HK-2 (cell line): ENCODE measurements at regions not wholly inside any gene's neighbourhood (a gene's known extent, or its start where the extent isn't known, plus 50 kb on each side); places are given as distances from the start of the nearest gene placed in this dataset.

Experiments
- DNase-seq: peaks from one replicate; pipeline ENCODE4 v3.0.0-alpha.2; 2018; ENCODE audit not compliant: unreplicated experiment

- no peak for DNase-seq
Observed at GRCh38 chr12:65517656-65518210, 239.2 kb downstream of the MSRB3 start.

- no peak for DNase-seq
Observed at GRCh38 chr12:65518771-65519170, 240.3 kb downstream of the MSRB3 start.

DNA sequence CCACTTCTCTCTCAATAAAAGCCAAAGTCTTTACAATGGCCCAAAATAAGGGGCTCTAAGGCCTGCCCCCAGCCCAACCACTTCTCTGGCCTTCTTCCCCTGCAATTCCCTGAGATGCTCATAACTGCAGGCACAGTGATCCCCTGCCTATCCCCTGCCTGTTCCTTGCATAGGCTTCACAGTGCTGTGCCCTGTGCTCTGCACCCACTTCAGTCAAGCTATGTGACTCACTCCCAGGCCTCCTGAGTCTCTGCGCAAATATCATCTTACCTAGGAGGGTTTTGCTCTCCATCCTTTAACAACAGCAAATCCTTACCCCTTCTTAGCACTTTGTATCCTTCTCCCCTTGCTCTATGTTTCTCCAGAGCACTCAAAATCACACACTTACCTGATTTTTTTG, 242.2 kb downstream of the MSRB3 start:
- DNase-seq: no peak

DNA sequence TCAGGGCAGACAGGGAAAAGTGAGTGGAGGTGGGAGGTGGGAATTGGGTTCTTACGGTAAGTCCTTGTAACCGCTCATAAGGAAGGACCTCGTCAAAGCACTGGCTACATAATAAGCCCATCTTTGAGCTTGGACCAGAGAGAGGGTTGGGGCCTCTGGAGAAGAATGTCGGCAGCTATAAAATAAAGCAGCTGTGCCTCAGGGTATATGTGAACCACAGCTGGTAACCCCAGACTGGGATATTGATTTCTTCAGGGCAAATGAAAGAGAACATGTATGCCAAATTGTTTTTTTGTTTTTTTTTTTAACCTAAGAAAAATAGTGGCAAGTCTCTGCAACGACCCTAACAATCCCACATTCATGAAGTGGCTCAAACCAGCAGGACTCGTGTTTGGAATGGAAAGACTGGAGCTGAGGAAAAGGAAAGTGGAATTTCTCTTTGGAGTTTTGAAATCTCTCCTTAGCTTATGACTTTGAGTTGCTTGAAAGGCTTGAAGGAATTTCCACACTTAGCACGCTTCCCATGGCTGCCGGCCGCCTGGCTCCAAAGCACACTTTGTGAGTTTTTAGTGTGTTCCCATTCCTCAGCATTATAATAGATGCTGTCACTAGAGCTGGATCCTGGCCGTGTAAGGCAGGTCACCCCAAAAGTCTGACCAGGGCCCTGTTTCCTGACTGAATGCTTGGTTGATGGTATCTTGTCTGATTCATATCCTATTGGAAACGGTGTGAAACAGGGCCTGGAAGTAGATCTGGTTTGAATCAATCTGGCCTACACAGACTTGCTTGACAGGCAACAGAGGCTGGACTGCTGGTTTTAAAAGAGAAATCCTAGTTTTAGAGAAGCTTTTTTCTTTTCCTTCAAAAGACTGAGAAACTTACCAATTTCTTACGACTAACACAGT, 244.7 kb downstream of the MSRB3 start:
- no peak for DNase-seq

DNA sequence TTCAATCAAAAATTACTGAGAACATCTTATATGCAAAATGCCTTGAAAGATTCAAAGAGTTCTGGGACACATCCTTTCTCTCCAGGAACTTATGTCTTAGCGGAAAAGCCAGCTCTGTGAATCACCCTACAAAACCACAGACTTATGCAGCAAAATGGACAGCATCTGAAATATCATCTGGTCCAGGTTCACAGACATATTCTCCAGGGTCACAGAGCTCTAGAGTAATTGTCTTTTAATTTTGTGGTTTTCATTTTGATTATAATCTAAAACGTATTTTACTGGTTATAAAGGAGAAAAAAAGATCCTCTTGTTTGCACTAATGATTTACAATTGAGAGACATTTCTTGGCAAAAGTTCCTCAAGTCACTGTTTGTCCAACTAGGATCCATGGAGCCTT, 246.2 kb downstream of the MSRB3 start:
- DNase-seq: no peak

- no peak for DNase-seq
Observed at GRCh38 chr12:65525491-65526141, 247.1 kb downstream of the MSRB3 start.

GRCh38 chr12:65526311-65526710, 247.8 kb downstream of the MSRB3 start:
- DNase-seq: no peak

DNA sequence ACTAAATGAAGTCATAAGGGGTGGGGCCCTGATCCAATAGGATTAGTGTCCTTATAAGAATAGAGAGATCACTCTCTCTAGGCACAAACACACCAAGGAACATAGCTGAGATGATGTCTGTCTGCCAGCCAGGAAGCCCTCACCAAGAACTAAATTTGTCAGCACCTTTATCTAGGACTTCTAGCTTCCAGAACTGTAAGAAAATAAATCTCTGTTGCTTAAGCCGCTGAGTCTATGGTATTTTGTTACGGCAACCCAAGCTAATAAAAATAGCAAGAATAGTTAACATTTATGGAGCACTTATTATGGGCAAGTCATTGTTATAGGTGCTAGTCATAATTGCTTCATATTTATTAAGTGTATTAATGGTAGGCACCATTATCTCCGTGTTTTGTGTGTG, 249.6 kb downstream of the MSRB3 start:
- DNase-seq: no peak

DNA sequence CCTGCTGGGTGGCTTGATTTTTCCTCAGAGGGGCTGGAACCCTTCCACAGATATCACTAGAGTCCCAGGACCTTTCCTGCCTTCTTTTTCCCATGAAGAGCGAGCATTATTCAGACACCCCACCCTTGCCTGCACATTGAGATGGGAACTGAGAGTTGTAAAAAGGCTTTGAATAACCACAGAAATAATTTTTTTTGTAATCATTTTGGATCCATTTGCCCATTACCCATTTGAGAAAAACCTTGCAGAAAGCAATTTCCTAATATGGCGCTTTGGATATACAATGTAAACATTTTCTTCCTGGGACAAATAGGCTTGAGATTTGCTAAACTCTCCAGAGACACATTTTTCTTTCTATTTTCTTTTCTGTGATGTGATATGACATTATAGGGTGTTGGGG, 250.6 kb downstream of the MSRB3 start:
- no peak for DNase-seq

- no peak for DNase-seq
Observed at GRCh38 chr12:65529771-65530435, 251.4 kb downstream of the MSRB3 start.

DNA sequence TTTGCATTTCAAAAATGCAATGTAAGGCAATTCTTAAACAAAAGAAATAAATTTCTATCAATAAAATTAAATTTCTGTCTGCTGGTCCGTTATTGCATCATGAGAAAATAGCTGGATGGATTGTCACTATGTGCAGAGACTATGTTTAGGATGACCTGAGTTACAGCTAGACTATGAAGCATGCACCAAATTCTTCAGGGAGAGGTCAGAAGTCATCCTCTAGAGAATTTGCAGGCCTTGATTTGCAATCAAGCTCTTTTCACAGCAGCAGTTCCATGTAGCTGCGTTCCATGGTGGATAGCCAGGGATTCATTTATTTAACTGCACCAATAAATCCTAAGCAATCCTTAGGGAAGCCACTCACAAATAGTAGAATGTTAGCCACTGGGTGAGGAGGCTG, 253.7 kb downstream of the MSRB3 start:
- no peak for DNase-seq

GRCh38 chr12:65532764-65533163, 254.3 kb downstream of the MSRB3 start:
- DNase-seq: peak; percentile 74

DNA sequence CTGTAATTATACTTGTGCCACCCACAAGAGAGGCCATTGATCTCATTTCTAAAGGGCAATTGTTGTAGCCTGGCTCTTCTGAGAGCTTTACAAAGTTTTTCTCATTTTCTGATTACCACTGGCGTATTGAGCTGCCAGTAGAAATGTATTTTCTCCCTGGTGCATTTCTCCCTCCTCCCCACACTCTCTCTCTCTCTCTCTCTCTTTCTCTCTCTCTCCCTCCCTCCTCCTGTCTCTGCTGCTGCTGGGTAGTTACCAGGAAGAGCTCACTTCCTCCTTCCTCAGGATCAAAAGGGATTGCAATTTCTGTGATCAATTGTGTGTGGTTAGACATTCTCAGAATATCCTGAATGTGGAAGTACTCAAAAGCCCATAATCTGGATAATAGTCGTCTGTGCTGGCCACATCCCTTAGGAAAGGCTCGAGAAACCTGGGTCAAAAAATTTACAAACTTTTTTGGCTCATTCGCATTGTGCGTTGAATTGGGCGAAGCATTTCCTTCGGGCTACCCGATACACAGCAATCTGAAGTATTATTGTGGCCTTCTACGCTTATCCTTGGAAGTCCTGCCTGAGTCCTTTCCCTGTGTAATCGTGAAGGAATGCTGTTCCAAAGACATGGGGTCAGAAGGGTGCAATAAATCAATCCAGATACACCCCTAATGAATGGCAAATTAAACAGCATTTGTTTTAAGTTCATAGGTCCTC, 254.8 kb downstream of the MSRB3 start:
- peak; percentile 27 for DNase-seq

- no peak for DNase-seq
Observed at GRCh38 chr12:65534238-65534841, 255.9 kb downstream of the MSRB3 start.

- DNase-seq: peak; percentile 23
Observed at GRCh38 chr12:65535946-65536345, 257.5 kb downstream of the MSRB3 start.

GRCh38 chr12:65536351-65536750, 257.9 kb downstream of the MSRB3 start:
- DNase-seq: peak; percentile 37

DNA sequence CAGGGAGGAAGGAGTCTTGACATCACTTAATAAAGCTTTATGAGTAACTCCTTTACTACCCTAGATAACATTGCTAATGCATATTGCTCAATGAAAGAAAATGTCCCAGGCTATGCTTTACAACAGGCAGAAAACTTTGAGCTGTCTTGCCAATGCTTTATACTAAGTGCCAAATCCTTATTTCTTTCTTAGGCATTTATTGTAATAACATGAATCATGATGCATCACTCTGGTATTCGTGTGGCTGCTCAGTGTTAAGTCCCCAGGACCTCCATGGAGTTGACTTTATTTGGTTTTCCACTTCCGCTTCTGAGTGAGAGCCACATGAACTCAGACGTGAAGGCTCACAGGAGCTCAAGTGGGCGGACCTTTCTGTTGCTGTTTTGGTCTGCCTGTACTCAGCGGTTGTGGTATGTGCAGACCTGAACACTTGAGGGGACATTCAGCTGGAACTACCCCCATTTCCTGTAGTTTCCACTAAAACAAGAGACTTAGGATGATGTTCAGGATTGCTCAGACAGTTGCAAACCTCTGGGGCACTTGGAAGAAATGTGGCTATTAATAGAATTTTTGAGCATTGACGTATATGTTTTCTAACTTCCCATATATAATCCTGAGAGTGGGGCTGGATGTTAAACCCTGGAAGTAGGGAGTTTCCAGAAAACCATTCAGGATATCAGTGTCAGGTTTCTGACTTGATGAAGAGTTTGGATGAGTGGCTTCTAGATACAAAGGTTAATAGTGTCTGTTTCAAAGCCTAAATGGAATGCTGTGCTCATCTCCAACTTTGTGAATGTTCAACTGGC, 258.6 kb downstream of the MSRB3 start:
- DNase-seq: peak; percentile 90

DNA sequence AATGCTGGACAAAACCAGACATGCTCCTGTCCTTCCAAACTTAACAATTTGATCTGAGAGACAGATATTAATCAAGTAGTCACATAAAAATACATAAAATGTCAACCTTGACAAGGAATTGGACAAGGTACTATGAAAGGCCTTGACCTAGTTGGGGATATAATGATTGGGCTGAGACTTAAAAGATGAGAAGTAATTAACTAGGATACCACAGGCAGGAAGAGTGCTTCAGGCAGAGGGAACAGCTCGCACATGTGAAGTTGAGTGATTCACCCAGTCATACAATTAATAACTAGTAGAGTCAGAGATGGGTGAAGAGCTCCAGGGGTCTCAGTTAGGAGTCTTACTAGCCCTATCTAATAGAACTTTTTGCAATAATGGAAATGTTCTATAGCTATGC, 259.5 kb downstream of the MSRB3 start:
- DNase-seq: no peak

- DNase-seq: no peak
Observed at GRCh38 chr12:65539023-65539422, 260.5 kb downstream of the MSRB3 start.

DNA sequence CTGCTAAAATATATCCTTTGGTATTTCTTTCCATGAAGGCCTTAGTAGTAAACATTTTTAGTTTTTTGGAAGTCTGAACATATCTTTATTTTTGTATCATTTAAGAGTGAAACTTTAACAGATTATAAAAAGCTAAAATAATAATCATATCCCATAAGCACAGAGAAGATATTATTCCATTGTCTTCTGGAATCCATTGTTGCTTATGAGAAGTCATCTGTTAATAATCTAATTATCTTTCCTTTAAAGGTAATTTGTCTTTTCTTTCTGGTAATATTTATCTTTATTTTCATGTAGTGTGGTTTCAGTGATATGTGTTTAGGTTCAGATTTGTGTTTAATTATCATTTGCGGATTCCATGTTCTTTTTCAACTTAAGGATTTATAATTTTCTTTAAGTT, 261.7 kb downstream of the MSRB3 start:
- DNase-seq: no peak

- no peak for DNase-seq
Observed at GRCh38 chr12:65546528-65546927, 268.0 kb downstream of the MSRB3 start.
